HG03439 (cell line): ENCODE measurements at regions not wholly inside any gene's neighbourhood (a gene's known extent, or its start where the extent isn't known, plus 50 kb on each side); places are given as distances from the start of the nearest gene placed in this dataset.
"Not testable (repeated sequence)": the region's sequence is repeated elsewhere in the genome, so short reads cannot be mapped to it uniquely, and the experiment has no call there.

Experiments used
- ATAC-seq: cut with Tn5 transposase; IDR thresholded peaks from one replicate; pipeline ENCODE4 v1.9.1; 2021; ENCODE audit warnings: mild to moderate bottlenecking, moderate library complexity; ENCODE audit not compliant: unreplicated experiment

DNA sequence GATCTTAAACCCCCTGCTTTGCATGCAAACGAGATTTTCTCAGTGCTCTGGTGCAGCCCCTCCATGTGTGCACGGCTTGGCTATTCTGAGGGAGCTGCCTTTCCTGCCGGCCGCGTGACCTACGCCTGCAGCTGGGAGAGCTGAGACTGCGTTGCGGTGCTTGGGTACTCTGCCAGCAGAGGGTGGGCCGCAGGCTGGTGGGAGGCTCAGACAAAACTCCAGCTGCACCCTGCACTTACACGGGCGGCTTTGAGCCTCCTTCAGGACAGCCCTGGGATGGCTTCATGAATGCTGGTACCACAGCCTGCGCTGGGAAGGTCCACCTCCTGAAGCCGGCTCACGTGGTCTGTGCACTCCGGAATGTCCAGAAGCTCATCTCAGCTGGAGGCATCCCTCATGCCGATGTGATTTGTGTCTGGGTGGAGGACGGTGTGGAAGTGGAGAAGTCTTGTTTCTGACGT is 223.7 kb downstream of the DLL1 start:
- ATAC-seq: no peak

GRCh38 chr6:170066679-170067078 is 224.2 kb downstream of the DLL1 start:
- no peak for ATAC-seq

GRCh38 chr6:170063851-170064602 is 226.9 kb downstream of the DLL1 start:
- no peak for ATAC-seq

GRCh38 chr6:170063431-170063830 is 227.4 kb downstream of the DLL1 start:
- no peak for ATAC-seq

- ATAC-seq: no peak
These were observed 228.0 kb downstream of the DLL1 start for GRCh38 chr6:170062915-170063241.

- no peak for ATAC-seq
These were observed 228.5 kb downstream of the DLL1 start for GRCh38 chr6:170062209-170062914.

DNA sequence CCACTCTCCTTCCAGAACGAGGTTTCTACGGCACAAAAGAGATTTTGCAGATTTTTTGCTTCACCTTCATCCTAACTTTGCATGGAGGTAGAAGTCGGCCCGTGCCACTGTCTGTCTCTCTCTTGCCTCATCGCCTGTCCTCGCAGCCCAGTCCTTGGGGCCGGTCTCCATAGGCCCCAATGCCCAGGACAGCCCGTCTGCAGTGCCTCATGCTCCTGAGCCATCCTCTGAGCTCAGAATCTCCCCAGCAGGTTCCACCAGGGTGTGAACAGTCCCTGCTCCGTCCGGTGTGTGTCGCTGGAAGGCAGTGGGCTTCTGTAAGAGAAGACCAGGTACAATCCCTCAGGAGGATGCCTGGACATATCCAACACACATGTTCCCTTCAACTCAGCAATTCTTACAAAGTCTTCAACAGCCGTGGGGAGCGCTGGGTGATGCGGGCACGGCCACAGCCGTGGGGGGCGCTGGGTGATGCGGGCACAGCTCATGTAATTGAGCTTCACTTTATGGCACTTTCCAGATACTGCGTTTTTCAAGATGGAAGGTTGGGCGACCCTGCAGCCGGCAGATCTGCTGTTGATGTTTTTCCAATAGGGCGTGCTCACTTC is 231.9 kb downstream of the DLL1 start:
- no peak for ATAC-seq

GRCh38 chr6:170057961-170058877 is 232.7 kb downstream of the DLL1 start:
- ATAC-seq: no peak

- no peak for ATAC-seq
These were observed 233.7 kb downstream of the DLL1 start for GRCh38 chr6:170057034-170057734.

DNA sequence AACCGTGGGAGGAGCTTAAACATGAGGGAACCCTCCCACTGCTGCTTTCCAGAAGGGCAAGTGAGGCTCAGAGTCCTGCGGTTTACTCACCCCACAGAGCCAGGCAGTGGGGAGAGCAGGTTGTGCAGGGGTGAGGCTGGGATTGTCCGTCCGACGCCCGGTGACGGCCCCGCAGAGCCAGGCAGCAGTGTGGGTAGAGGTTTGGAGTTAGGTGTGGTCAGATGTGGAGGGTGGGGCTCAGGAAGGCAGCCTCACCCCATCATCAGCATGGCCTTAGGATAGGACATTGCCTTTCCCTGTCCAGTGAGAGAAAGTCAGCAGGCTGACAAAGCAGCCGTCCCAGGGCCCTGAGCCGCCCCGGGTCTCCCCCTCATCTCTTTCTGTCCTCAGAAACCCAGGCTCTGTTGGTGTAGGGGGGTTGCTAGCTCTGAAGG is 234.6 kb downstream of the DLL1 start:
- ATAC-seq: no peak

- not testable (repeated sequence) for ATAC-seq
These were observed 235.1 kb downstream of the DLL1 start for GRCh38 chr6:170055797-170056196.

GRCh38 chr6:170053966-170054661 is 236.8 kb downstream of the DLL1 start:
- ATAC-seq: no peak

DNA sequence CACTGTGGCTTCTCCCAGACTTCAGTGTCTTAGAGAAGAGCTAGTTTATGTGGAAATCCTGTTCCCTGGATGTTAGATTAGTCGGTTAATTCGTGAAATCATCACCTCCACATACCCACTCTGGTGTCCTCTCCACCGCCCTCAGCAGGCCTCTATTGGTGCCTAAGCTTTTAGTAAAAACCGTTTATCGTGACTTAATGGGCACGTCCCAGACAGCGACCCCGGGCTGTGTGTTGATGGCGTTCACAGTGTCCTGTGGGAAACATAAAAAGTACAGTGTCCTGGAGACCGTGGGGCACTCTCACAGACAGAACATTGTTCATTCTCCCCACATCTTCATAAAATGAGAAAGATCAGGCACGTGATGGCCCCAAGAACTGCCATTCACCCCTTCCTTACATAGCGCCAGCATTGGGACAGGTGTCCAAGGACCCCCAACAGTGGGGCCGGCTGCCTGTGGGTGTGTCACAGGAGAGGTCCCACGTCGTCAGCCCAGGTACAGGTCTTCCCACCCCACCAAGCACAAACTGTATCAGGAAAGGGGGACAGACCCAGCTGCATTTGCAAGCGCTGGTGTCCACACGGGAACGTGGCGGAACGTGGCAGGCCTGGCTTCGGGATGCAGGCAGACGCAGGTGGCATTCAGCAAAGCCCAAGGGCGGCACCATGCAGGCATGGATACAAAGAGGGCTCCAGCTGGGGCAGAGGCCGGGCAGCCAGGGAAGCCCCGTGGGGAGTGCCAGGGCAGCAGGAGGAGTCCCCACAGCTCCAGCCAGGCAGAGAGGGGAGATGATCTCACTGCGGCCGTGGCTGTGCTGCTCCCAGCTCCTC is 237.7 kb downstream of the DLL1 start:
- ATAC-seq: no peak

GRCh38 chr6:170051229-170052172 is 239.4 kb downstream of the DLL1 start:
- no peak for ATAC-seq

DNA sequence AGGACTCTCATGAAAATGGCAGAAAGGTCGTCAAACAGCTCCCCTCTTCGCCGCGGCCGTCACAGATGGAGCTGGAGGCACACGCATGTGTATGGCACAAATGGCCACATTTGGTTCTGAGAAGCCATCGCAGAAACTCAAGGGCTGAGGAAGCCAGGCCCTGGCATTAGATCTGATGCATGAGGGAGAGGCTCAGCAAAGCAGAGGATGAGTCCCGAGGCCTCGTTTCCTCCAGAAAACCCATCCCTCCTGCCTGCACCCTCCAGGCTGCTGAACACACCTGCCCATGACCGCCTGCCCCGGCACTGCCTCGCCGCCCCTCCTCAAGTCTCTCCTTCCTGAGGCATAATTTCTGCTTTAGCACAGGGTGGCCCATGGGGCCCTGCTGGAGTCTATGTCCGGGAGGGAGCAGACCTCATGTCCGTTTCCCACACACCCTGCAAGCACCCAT is 240.3 kb downstream of the DLL1 start:
- no peak for ATAC-seq

- no peak for ATAC-seq
These were observed 241.0 kb downstream of the DLL1 start for GRCh38 chr6:170049641-170050561.
